ENCODE measurements at regions not wholly inside any gene's neighbourhood (a gene's known extent, or its start where the extent isn't known, plus 50 kb on each side); places are given as distances from the start of the nearest gene placed in this dataset.
"Not testable (repeated sequence)": the region's sequence is repeated elsewhere in the genome, so short reads cannot be mapped to it uniquely, and the experiment has no call there.

DNA sequence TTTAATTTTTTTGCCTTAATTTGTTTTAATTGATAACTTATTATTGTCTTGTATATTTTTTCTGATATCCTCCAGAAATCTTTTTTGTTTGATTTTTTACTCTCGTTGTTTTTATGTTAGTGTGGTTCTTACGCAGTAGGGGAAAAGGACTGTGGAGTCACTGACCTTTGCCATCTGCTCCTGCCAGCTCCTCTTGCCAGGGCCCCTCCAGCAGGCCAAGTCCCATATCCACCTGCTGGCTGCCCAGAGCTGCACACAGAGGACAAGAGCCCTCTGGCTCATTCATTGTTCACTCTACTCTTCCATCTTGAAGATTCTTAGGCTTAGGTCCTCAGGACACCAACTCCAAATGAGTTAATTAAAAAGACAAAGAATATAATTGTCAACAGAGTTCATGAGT, 316.4 kb upstream of the DUSP10 start:
- DNase-seq, result no peak

- no peak for DNase-seq
Observed at GRCh38 chr1:222057162-222057561, 315.3 kb upstream of the DUSP10 start.

DNA sequence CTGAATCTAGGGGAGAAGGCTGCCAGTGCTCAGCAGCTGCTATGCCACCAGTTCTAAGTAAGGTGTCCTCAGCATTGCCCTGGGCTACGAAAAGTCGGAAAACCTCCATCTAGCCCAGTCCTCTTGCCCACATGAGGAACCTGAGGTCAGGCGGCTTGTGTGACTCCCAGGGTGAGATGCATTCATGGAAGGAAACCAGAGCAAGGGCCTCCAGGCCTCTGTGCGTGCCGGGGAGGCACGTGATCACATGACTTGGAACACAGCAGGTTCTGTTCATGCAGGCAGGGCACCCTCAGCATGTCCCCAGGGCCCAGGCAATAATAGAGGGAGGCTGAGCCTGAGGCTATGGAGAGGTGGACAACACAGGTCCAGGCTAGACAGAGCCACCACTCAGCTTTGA, 312.5 kb upstream of the DUSP10 start:
- no peak for DNase-seq

DNA sequence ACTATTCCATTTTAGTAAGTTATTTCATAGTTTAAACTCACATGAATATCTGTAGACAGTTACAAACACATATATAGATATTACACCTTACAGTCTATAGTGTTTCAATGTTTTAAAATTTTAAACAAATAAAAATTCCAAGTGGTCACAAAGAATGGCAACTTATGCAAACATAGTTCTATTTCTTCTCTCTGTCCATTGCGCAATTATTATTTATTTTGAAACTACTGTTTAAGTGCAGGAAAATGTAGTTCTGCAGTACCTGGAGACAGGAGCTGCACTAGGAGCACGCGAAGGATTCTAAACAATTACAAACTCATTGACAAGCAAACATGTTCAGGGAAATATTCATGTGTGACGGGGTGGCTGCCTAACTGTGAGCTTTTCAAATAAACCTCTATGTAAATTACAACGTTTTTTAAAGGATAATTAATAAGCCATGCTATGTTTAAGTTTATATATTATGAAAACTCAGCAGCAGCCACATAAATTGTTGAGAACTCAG, 312.0 kb upstream of the DUSP10 start:
- DNase-seq, result no peak

DNA sequence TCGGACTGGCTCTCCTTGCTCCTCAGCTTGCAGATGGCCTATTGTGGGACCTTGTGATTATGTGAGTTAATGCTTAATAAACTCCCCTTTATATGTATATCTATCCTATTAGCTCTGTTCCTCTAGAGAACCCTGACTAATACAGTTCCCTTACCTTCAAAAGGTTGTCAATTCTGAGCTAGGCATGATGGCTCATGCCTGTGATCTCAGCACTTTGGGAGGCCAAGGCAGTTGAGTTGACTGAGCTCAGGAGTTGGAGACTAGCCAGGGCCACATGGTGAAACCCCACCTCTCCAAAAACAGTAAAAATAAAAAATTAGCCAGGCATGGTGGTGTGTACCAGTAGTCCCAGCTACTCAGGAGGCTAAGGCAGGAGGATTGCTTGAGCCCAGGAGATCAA, 309.4 kb upstream of the DUSP10 start:
- not testable (repeated sequence) for DNase-seq

DNA sequence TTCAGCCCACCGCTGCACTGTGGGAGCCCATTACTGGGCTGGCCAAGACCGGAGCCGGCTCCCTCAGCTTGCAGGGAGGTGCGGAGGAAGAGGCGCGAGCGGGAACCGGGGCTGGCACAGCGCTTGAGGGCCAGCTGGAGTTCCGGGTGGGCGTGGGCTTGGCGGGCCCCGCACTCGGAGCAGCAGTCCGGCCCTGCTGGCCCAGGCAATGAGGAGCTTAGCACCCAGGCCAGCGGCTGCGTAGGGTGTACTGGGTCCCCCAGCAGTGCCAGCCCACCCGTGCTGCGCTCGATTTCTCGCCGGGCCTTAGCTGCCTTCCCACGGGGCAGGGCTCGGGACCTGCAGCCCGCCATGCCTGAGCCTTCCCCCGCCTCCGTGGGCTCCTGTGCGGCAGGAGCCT, 307.8 kb upstream of the DUSP10 start:
- not testable (repeated sequence) for DNase-seq

DNA sequence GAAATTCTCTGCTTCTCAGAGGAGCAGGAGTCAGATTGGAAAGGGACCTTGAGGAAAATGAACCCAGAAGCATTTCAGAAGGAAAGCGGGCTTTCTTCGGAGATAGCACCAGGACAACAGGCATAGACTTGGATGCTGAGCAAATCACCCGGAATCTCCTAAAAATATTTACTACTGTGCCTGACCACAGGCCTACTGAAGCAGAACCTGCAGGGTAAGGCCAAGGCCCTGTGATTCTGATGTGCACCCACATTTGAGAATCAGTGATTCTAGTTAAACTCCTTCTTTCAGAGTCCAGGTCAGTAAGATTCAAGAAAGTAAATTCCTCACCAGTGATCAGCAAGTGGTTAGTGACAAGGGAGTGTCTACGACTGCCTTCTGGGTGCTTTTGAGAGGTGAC, 307.3 kb upstream of the DUSP10 start:
- DNase-seq, result no peak

DNA sequence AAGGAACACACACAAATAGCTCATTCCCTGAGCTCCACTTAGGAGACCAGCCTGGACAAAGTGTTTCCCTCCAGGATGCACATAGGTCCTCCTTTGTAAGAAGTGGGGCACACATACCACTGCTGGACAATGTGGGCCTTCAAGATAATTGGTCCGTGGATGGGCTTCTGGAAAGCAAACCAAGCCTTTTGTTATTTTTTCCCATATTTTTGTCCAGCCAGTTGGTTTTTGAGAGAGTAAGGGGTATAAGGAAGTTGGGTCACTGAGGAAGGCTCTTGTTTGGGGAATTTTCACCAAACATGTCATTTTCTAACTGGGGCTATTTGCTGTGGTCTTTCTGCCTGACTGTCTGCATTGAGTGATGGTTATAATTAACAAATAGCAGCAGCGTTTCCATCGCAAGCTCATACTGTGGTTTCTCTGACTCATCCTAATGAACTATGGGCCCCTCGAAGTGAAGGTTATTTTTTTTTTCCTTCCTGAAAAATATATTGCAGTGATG, 306.3 kb upstream of the DUSP10 start:
- DNase-seq, result no peak

- DNase-seq, result no peak
Observed at GRCh38 chr1:222047366-222047765, 305.5 kb upstream of the DUSP10 start.

DNA sequence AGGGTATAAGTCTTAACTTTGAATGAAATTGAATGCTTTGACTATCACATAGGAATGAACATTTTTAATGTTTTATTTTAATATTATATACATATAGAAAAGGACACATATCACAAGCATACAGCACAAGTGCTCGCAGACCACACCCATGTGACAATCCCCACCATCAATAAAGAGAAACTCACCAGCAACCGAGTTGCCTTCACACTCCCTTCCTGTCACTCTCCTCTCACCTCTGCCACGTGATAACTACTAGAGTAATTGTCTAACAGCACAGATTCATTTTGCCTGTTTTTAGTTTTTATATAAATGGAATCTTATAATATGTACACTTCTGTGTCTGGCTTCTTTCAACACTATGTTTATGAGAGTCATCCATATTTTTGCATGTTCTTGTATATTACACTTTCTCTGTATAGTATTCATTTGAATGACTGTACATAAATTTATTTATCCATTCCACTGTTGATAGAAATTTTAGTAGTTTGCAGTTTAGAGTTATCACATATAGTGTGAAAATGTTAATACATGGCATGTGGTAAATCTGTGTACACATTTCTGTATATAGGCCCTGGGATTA, 304.9 kb upstream of the DUSP10 start:
- DNase-seq, result no peak

GRCh38 chr1:222045786-222046185, 303.9 kb upstream of the DUSP10 start:
- DNase-seq, result no peak

- no peak for DNase-seq
Observed at GRCh38 chr1:222045236-222045635, 303.3 kb upstream of the DUSP10 start.

- DNase-seq, result no peak
Observed at GRCh38 chr1:222043444-222044292, 301.8 kb upstream of the DUSP10 start.

GRCh38 chr1:222042120-222042519, 300.2 kb upstream of the DUSP10 start:
- no peak for DNase-seq

DNA sequence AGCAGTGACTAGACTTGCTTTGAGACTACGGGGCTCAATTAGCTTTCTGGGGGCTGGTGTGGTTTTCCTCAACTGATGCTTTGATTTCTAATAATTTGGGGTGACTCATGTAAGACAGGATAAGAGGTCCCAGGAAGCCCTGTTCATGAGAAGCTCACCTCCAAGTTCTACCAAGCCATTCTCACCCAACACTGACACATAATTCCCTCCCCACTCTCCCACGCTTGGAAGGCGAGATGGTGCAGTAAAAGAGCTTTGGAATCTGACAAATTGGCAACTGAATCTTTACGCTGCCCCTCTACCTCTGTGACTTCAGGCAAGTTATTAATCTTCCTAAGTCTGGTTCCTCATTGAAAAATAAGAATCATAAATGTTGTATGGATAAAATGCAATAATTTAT, 299.1 kb upstream of the DUSP10 start:
- no peak for DNase-seq

GRCh38 chr1:222040121-222040805, 298.4 kb upstream of the DUSP10 start:
- DNase-seq, result no peak

GRCh38 chr1:222038971-222039370, 297.1 kb upstream of the DUSP10 start:
- no peak for DNase-seq

- no peak for DNase-seq
Observed at GRCh38 chr1:222037720-222038119, 295.8 kb upstream of the DUSP10 start.

DNA sequence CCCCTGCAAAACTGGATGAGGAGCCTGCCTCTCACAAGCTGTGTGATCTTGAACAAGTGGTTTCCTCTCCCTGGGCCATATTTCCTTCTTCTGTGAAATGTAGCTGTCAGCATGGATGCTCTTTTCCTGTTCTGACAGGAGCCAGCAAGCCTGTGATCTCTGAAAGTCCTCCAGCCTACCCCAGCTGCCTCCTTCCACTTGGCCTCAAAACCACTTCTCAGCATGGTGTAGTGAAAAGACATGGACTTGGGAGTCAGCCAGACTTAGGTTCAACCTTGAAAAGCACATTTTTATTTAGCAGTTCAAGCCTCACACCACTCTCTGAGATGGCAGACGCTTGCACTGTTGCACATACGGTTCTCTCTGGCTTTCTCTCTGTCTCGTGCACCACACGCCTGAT, 292.9 kb upstream of the DUSP10 start:
- no peak for DNase-seq

GRCh38 chr1:222033450-222033849, 291.6 kb upstream of the DUSP10 start:
- DNase-seq, result no peak

DNA sequence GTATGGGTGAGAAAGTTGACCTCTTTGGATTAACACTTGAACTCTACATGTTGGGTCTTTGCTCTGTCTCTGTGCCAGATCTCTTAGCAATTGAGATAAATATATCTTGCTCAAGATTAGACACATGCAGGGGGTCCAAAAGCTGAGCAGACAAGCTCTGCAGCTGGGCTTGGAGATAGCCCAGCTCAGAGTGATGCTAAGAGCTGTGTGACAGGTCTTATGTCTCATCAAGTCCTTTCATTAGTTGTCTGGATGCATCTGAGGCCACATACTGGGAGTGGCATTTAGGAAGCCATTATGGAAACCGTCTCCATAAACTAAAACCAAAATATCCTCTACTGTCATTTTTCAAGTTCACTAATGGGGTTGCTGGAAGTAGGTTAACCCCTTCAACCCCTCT, 289.4 kb upstream of the DUSP10 start:
- no peak for DNase-seq

DNA sequence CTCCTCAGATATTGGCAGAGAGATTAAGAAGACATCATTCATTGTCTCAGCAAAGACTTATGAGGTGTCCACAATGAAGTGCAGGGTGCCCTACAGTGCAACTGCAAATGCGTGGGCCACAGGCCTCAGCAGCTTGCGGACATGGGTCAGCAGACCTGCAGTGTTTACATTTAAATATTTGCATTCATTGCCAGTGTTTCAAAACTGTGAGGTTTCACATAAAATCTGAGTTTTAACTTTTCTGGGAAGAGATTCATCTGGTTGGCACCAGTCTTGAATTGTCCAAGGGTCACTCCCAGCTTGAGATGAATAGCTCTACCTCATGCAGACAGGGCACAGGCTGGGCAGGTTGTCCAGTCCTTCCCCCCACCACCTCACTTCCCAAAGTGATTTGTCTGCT, 286.8 kb upstream of the DUSP10 start:
- no peak for DNase-seq

GRCh38 chr1:222028116-222028515, 286.2 kb upstream of the DUSP10 start:
- DNase-seq, result peak; percentile 25

GRCh38 chr1:222026280-222026679, 284.4 kb upstream of the DUSP10 start:
- no peak for DNase-seq
